Activated CD8-positive, alpha-beta memory T cell treated with anti-CD3 and anti-CD28 coated beads for 24 hours (primary cell): ENCODE measurements at regions not wholly inside any gene's neighbourhood (a gene's known extent, or its start where the extent isn't known, plus 50 kb on each side); places are given as distances from the start of the nearest gene placed in this dataset.
A peak's percentile ranks its signal among the peaks of the same experiment; 100 is the strongest.

Experiments
- DNase-seq: peaks from one replicate; pipeline ENCODE4 v3.0.0-alpha.2; 2020

DNA sequence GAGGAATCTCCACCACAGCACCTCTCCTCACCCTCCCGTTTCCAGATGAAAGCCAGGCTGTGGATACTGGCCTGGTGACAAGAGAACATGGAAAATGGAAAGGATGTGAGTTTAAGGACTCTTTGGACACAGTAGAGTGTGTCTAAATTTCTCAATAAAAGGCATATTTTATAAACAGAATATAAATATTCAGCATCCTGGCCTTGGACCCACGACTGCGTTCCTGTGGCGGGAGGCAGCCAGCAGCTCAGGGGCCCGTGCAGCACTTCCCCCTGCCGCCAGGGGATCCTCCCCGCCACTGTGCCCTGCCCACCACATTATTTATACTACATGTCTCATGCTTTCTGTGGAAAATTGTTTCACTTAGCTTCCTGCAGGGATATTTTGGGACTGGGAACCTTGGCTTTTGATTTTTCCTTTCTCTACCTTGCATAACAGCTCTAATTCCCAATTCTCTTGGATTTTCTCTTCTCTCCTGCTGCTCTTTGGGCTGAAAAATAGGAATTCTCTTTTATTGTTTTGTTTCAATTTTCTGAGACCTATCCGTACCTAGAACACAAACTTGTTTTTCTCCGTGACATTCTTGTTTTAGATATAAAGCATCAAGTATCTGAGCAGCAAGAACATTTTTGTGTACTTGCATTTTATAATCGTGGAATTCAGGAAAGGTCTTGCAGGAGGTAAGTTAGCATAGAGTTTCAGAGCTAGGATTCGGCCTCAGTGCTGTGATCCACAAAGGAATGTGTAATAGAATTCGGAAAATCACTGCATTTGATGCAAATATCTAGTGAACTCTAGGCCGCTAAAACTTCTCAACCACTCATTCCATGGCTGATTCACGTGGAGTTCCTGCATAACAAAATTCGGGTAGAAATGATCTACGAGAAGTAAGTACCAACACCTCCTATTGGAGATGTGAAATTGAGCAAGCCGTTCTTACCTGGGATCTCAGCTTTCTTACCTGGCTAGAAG lies 107.7 kb upstream of the SPATA13 start:
- no peak for DNase-seq

DNA sequence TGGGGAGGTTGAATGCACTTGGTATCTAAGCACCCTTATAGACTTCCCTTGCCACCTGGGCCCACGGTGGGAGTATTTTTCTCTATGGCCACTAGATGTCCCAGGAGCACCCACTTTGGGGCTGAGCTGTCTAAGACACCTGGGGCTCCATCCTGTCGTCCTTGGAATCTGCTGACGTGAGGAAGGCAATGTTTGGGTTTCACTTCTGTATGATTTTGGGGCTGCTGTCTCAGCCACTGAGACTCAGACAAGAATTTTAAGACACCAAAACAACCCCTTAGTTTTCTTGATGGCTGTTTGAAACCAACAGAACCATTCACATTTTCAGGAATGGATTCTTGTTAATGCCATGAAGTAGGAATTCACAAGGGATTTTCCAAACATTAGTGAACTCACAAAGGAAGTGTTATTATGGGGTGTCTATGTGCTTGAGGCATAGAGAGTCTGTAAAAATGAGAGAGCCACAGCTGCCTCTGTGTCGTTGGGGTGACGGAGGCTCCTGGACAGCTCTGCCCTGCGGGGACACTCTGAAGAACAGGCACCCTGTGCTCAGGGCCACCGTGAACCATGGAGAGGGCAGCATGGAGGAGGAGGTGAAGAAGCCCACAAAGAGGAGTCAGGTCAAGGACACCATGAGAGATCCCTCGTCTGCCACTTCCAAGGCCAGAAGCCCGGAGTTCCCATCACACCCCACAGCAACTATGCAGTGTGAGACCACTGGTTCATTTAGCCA lies 106.8 kb upstream of the SPATA13 start:
- DNase-seq: peak; percentile 79

DNA sequence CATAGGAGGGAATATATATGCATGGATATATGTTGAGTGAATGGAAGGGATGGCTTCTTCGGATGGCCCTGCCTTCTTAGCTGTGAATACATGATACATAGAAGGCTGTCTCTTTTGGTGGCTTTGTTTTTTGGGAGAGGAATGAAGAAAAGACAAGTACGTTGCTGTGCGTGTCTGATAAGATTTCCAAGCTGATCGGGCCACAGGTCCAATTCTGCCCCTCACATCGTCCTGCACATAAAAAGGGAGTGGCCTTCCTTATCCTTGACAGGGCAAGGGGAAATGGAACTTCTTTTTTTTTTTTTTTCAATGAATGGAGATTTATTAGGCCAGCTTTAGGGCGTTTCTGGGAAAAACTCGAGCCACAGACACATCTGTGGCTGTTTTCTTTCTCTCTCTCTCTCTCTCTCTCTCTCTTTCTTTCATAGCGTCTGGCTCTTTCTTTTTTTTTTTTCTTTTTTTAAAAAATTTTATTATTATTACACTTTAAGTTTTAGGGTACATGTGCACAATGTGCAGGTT lies 103.8 kb upstream of the SPATA13 start:
- no peak for DNase-seq

DNA sequence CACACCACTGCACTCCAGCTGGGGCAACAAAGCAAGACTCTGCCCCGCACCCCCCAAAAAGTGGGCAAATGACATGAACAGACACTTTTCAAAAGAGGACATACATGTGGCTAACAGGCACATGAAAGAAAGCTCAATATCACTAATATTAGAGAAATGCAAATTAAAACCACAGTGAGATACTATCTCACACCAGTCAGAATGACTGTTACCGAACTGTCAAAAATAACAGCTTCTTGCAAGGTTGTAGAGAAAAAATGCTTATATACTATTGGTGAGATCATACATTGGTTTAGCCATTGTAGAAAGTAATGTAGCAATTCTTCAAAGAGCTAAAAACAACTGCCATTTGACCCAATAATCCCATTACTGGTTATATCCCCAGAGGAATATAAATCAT lies 99.5 kb upstream of the SPATA13 start:
- DNase-seq: no peak

DNA sequence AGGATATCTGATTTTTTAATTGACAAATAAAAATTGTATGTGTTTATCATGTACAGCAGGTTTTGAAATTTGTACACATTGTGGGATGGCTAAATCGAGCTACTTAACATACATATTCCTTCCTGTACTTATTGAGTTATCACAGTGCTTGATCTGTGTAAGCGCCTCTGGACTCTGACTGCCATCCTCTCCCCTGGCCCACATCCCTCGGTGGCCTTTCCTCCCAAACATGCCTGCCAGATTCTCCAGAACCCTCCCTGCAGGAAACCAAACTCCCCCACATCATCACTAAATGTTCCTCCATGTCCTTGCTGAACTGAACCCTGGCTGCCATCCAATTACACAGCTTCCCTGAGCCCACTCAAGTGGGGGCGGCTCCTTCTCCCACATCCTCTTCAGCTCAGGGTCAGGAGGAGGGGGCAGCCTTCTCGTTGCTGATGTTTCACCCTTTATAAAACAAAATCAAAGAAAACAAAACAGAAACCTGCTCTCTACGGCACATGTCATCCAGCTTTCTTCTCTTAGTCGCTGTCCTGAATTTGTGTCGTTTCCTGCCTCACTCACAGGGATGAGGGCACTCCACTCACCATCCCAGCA lies 97.1 kb upstream of the SPATA13 start:
- DNase-seq: no peak

DNA sequence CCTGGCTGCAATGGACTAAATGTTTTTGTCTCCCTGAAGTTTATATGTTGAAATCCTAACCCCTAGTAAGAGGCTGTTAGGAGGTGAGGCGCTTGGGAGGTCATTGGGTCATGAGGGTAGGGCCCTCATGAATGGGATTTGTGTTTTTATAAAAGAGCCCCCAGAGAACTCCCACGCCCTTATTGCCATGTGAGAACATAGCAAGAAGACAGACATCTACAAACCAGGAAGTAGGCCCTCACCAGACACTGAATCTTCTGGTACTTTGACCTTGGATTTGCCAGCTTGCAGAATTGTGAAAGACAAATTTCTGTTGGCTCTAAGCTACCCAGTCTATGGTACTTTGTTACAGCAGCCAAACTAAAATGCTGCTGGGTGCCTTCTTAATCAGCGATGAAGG lies 96.1 kb upstream of the SPATA13 start:
- DNase-seq: no peak

DNA sequence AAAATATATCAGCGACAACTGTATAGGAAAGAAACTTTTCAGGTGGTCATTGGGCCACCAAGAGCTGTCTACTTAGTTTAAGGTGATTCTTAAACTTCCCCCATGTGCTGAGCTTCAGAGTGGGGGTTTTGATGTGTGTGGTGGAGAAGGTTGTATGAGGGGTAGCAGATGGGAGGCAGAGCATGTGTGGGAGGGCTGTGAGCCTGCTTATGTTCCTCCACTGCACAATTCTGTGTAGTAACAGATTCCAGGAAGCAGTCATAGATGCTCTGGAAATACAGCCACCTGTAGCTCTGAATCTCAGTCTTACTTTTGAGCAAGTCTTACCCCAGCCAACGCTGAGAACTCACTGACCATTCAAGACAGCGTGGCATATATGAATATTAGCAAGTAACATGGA lies 95.3 kb upstream of the SPATA13 start:
- DNase-seq: no peak

DNA sequence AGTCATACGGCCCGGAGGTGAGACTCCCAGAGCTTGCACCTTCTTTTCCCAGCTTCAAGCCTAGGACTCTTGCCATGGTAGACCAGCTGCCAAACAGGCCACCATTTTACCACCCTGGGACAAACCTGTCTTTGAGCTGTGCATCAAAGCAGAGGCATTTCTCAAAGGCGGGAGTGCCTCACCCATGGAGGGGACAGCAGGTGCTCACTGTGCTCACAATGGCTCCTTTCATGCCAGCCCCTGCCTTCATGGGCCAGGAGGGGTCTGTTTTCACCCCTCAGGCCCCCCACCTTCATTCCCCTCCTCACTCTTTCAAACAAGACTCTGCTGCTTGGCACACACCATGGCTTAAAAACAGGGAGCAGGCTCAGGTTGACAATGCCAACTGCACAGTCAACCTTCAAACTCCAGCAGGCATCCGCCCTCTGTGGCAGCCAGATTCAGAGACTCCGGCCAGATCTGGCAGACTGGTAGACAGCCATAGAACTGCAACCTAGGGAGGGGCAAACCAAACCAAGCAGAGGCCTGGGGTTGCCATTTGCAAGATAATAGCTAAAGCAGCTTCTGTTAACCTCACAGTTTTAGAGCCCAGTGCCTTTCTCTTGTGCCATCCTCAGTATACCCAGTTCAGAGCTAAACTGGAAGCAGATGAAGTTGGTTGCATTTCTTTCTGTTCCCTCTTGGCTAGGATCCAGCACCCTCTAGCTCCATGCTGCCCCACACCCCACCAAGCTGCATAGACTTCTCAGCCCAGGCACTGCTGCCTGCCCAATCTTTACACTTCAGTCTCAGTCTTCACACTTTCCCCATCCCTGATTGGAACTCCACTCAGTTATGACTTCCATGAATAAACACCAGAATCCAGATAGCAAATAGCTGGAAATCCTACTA lies 93.9 kb upstream of the SPATA13 start:
- no peak for DNase-seq

DNA sequence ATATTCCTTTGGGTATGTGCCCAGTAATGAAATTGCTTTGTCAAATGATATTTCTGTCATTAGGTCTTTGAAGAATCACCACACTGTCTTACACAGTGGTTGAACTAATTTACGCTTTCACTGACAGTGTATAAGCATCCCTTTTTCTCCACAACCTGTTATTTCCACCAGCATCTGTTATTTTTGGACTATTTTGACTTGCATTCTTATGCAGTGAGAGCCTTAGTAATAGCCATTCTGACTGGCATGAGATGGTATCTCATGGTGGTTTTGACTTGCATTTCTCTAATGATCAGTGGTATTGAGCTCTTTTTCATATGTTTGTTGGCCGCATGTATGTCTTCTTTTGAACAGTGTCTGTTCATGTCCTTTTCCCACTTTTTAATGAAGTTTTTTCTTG lies 92.0 kb upstream of the SPATA13 start:
- no peak for DNase-seq

DNA sequence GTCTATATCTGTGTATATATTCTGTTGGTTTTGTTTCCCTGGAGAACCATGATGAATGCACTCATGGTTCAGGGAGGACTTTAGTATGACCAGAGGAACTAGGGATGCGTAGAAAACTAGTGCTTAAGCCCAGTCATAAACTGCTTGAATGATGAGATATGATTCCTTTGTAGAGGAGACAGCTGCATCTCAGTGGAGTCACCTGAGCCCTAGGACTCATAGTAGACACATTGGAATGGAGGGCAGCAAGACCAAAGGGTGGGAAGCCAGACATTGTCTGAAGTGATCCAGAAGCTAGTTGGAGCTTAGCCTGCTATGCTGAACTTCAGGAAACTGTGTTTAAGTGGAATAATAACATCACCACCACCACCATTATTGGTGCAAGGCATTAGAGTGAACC lies 89.5 kb upstream of the SPATA13 start:
- no peak for DNase-seq

DNA sequence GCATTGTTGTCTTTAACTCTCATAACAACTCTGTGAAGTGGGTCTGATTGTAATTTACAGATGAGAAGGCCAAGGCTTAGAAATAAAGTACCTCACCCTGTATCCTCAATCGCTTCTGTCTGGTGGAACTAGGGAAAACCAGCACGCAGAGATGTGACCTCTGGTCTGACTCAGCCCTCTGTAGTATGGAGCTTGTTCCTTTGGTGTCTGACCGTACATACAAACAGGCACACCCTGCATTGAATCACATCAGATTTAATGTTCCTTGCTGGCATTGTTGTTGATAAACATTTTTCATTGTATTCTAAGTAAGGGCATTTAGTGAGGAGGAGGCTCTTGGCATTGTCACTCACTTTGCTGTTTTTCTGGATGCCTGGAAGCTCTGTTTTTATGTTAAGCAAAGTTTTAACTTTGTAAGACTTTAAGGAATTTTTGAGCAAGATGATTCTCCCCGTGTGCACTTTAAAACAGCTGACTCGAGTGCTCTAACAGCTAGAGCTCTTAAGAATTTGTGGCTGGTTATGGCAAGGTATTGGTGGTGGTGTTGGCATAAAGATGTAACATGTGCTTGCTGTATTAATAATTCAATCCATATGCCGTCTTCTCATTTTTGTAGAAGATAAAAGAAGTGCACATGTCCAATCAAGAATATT lies 89.0 kb upstream of the SPATA13 start:
- DNase-seq: no peak

DNA sequence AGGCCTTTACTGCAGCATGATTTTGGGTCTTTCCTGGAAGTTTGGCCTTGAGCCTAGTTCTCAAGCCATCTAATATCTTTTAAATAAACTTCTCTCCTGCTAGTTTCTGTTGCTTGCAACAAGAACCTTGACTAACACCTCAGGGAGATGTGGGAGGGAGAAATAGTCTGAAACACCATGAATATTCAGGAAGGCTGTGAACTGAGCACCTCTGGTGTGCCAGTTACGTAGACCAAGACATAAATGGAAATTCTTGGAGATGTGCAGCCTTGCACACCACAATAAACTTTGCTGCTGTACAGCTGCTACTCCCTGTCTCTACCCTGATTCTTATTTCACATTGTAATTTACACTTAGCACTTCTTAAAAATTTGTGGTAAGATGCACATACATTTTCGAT lies 86.9 kb upstream of the SPATA13 start:
- no peak for DNase-seq

DNA sequence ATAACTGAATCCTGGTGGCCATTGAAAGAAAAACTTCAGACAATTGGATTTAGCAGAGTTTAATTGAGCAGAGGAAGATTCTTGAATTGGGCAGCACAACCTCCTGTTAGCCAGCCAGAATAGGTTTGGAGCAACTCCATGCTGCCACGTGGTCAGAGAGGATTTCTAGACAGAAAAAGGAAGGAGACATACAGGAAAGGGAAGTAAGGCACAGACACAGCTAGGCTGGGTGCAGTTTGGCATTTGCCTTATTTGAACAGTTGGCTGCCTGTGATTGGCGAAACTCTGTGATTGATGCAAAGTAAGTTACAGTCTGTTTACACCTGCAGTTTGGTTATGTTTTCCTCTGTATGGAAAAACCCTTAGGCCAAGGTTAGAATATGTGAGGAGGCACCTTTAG lies 85.8 kb upstream of the SPATA13 start:
- DNase-seq: no peak

DNA sequence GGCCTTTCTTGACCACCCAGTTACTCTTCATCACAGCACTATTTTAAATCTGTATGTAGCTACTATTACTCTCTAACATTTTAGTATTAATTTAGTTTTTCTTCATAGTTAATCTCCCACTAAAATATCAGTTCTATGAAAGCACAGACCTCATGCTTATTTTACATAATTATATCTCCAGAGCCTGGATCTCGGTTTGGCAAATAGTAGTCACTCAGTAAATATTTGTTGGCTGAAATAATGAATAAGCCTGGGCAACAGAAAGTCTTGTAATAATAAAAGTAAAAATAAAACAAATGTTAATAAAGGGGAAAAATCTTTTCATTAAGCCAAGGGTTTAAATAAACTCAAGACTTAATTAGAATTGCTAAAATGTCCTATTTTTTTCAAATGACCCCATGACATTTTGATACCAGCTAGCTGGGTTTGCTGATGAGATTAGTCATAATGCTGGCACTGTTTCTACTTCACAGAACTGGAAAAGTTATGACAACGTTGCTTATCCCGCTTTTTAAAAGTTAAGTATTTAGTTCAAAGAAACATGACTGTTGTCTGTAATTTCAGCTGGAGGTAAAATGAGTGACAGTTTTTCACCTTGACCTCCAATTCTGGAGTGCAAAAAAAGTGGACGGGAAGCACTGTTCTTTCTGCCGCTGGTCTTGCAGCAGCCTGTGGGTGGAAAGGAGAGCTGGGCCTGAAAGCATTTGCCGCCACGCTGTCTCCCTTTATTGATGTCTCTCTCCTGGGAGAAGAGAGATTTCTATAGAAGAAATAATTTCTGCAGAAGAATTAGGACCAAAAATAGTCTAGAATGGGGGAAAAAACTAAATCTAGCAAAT lies 85.2 kb upstream of the SPATA13 start:
- no peak for DNase-seq

DNA sequence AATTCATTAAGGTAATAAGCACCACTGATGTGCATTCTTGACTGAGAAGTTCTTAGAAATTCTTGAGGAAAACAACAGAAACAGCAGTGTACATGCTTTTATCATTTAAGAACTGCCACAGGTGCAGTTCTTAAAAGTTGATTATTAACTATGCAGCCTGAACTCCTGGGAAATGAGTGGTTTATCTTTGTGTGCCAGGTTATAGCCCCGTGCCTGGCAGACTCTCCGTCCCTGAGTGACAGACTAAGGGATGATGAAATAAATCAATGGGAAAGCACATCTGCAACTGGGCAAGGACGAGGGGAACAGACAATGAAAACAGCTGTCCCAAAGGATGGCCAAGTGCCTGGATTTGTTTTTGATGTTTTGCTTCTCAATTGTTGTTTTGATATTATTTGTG lies 84.4 kb upstream of the SPATA13 start:
- DNase-seq: no peak

DNA sequence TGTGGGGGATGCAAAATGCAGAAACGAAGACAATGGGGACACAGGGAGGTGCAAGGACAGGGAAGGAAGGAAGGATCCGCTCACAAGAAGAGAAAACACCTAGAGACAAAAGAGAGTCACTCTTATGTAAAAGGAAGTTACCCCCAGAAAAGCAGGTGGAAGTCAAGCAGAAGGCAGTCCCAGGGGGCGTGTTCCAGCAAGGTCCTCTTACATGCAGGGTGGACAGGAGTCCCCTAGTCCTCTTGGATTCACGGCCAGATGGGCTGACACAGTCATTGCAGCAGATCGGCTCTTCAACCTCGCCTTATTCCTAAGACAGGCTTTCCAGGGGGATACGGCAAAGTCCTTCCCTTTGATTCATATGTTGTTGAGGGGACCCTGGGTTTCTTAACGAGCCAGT lies 83.9 kb upstream of the SPATA13 start:
- no peak for DNase-seq

DNA sequence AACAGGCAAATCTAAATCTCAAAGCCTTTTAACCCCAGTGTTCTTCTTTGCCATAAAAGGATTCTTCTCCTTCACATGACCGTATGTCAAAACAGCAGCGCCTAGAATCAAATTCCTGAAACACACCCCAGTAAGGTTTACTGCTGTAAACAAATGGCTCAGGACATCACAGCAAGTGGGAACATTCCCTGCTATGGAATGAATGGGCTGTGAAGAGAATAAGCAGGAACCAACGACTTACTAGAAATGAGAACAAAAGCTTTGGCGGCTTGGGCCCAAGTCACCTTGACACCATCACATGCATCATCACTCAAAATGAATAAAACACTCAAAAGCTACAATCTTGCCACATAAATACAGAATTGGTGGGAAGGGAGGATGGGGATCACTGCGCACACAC lies 80.4 kb upstream of the SPATA13 start:
- no peak for DNase-seq

DNA sequence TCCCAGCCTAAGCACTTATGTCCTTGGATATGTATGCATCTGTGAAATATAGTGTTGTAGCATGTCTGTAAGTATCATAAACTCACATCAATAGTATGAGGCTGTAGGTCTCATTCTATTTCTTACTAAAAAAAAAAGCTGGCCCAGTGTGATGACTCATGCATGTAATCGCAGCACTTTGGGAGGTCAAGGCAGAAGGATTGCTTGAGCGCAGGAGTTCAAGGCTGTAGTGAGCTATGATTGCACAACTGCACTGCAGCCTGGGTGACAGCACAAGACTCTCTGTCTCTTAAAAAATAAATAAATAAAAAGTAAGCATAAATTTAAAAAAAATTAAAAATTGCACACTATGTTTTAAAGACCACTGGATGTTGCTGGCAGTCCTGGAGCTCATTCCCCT lies 79.1 kb upstream of the SPATA13 start:
- DNase-seq: no peak

DNA sequence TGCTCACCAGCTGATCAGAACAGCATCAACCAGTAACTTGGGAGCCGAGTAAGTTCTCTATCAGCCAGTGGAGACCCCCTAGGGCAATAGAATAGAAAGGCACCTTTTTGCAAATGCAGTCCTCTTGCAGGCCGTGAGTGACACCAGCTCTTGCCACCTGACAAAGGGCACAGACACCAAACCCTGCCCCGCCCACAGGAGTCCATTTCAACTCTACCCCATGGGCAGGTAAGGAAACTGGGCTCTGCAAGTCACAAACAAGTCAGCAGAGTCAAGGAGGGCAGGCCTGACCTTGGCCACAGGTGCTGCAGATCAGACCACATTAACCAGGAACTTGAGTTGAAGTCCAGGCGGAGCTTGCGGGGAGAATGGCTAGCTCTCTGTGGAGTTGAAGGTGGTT lies 77.4 kb upstream of the SPATA13 start:
- no peak for DNase-seq

DNA sequence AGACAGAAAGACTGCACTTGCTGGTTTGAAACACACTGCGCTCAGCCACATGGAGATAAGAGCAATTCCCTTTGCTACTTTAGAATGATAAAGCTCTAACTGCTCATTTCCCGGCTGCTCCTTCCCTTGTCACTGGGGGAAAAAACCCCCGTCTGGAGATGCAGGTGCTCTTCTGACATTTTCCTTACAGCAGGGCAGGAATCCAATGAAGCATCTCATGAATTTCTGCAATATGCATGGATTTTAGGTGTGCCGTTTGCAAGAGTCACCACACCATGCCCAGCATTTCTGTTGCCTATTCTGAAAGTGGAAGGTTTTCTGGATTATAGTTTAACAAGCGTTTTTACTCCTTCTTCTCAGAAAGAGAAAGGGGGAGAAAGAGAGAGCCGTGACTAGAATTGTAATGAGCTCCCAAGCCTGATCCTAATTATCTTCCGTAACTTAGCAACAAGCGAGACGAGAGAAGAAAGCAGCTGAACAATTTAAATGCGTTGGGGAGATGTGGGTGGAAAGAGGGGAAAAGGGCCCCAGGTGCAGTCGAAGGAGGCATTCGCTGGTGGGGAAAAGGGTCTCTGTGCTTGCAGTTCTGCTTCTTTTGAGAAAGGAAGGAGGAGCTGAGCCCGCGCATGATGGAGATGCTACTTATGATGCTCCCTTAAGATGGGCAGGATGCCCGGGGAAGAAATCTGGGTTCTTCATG lies 76.6 kb upstream of the SPATA13 start:
- DNase-seq: no peak
